GM18873 (cell line): ENCODE measurements at regions not wholly inside any gene's neighbourhood (a gene's known extent, or its start where the extent isn't known, plus 50 kb on each side); places are given as distances from the start of the nearest gene placed in this dataset.
"Not testable (repeated sequence)": the region's sequence is repeated elsewhere in the genome, so short reads cannot be mapped to it uniquely, and the experiment has no call there.

Source experiments
- ATAC-seq: cut with Tn5 transposase; IDR thresholded peaks from one replicate; pipeline ENCODE4 v1.9.1; 2021; ENCODE audit warnings: mild to moderate bottlenecking, moderate library complexity, moderate number of reproducible peaks; ENCODE audit not compliant: unreplicated experiment, low FRiP score

DNA sequence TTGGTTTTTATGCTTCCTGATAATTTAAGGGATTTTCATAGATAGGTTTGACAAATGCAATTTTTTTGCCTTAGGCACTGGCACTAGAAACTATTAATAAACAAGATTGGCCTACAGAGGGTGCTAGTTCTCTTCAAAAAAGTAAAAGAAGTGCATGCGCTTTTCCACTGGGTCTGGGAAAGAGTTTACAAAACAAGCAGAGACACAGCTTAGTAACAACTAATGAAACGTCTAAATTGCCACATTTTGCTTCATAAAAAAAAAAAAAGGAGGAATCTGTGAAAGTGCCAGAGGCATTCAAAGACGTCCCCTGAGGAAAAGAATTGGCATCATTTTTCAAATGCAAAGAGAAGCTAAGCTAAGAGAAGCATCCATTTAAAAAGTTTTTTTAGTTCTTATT, 58.3 kb upstream of the EEA1 start:
- no peak for ATAC-seq

- peak; percentile 88 for ATAC-seq
These were observed 58.9 kb upstream of the EEA1 start for GRCh38 chr12:92987846-92988621.

DNA sequence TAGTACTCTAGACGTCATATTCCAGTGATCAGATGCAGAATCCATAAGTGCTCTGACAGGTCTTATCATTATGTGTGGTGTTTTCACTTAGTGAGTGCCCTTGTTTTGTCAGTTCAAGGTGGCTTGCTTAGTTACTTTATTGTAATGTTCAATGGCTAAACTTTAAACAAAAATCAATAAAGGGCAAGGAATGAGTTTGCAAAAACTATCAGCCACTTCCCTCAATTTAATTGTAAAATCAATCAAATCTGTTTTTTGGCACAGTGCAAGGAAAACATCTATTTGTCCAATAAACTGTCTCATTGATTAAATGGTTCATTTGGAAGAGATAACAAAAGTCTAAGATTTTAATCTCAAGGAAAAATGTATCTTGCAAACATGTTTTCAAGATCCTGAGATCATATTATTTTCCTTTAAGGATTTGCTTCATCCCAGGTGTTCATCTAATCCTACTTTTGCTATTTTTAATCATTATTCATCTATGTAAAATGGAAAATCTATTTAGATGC, 59.6 kb upstream of the EEA1 start:
- ATAC-seq = no peak

GRCh38 chr12:92989715-92990484, 60.8 kb upstream of the EEA1 start:
- ATAC-seq = no peak

DNA sequence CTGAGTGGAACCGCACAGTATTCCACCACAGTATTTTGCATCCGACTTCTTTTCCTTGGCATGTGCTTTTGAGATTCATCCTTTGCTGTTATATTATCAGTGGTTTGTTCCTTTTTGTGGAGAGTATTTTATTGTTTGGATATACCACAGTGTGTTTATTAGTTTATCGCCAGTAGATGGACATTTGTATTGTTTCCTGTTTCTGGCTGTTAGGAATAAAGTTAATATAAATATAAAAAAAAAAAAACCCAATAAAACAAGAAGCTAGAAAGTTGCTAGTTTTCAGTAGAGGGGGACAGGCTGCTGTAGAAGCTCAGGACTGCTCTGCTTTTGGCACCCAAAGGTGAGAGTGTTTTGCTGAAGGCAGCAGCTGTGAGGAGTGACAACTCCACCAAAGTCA, 62.0 kb upstream of the EEA1 start:
- ATAC-seq = no peak

DNA sequence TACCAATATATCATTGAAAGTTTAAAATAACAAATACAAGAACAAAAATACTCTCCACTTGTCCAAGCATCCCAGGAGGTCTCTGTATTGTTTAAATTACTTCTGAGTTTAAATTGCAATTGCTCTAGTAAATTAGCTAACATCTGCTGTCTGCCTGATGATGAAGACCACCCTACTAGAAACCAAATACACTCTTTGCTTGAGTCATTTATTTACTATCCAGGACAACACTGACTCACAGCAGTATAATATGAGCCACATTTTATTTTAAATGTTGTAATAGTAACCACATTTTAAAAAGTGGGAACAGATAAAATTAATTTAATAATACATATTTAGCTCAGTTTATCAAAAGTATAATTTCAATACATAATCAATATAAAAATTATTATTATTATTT, 62.9 kb upstream of the EEA1 start:
- ATAC-seq = no peak

GRCh38 chr12:92993259-92993658, 64.2 kb upstream of the EEA1 start:
- ATAC-seq = no peak

DNA sequence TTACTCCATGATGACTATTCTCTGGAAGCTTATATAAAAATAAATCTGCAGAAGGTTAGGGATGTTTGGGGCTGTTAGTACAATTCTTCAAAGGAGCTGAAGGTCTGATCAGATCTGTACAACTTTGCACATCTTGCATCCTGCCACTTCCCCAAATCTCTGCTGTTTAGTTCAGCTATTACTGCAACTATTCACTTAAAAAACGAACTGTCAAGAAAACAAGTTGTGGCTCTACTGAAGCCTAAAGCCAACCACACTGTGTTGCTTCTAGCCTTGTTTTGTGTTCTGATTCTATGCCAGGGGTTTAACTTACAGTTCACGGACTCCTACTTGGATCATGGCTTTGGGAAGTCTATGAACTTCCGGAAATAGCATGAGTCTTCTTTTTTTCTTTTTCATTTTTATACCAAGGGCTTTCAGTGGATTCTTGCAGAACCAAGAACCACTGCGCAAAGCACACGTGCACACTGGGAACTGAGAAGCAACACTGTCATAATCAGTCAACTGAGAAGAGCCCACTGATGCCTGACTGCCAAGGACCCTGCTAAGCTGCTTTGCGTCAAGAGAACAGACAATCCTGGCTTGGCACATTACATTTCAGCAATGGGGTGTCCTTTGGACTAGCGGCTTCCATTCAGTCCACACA, 66.3 kb upstream of the EEA1 start:
- peak; percentile 68 for ATAC-seq

DNA sequence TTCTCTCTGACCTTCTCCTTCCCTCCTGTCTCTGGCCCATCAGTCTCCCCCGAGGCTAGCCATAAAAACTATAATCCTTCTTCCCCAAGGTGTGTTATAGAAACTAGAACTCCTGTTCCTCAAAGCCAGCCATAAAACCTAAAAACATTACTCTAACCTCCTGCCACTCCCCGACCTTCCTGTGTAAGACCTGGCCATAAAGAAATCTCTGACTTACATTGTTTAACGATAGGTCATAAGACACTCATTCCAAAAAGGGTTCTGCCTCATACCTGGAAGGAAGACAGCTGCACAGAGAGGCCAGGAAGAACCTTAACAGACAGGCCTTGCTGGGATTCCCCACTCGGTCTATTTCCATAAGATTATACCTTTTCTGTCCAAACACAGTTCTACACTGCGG, 70.9 kb upstream of the EEA1 start:
- ATAC-seq = no peak

DNA sequence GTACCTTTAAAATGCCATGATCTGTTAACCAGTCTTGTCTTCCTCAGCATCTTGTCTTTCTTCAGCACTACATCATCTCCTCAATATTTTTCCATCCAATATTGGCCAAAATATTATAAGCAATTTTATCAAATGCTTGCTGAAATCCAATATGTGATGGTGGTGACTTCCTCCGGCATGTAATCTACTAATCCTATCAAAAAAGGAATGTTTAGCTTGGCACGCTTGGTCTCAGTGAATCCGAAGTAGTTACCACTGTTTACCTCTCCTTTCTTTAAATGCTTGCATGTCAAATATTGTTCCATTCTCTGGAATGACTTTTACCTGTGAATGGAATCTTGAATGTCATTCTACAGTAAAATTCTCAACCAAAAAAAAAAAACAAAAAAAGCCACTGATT, 72.3 kb upstream of the EEA1 start:
- no peak for ATAC-seq

DNA sequence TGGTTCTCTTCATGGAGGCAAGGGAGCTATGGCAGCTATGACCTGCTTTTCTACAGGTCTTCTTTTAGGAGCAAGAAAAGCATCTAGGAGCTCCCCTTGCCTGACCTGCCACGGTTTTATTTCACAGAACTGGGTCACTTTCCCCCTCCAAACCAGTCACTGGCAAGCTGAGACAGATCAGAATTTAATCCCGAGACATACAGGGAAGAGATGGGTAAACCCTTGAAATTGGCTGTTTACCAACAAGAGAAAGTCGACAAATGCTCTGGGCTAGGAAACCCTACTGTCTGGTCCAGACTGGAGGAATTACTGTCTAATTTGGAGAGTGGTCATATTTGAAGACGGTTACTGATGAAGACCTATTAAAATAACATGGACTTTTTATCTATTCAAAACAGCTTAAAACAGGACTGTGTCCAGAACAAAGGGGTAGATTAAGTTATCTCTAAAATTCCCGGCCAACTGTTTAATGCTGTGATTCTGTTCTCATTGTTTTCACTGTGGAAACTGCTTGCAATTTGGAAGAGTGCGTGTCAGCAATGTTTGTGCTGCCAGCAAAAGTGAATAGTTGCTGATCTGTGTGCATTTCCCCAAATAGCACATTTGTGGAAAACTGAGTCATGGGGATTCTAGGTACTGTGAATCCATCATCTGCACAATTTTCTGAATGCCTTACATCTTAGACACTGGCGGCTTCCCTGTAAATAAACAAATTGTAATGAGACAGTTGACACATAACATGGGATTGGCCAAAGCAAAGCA, 73.4 kb upstream of the EEA1 start:
- no peak for ATAC-seq

GRCh38 chr12:93003531-93004239, 74.6 kb upstream of the EEA1 start:
- ATAC-seq = no peak

DNA sequence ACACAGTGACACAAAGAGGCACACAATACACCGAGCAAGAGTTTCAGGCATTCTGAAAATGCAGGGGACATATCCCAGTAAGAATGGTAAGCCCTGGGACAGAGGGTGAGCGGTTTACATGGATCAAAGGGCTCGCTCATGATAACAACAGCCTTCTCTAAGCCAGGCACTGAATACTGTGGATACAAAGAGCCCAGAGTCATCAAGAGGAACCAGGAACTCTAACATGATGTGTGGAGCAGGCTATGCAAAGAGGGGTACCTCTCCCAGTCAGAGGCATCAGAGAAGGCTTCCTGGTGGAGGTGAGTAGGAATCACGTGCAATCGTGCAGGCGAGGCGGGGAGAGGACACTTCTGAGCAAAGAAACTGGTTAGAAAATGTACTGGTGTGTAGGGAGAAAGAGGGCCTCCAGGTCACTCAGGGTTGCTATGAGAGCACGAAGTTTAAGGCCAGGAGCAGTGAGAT, 76.9 kb upstream of the EEA1 start:
- ATAC-seq = no peak

DNA sequence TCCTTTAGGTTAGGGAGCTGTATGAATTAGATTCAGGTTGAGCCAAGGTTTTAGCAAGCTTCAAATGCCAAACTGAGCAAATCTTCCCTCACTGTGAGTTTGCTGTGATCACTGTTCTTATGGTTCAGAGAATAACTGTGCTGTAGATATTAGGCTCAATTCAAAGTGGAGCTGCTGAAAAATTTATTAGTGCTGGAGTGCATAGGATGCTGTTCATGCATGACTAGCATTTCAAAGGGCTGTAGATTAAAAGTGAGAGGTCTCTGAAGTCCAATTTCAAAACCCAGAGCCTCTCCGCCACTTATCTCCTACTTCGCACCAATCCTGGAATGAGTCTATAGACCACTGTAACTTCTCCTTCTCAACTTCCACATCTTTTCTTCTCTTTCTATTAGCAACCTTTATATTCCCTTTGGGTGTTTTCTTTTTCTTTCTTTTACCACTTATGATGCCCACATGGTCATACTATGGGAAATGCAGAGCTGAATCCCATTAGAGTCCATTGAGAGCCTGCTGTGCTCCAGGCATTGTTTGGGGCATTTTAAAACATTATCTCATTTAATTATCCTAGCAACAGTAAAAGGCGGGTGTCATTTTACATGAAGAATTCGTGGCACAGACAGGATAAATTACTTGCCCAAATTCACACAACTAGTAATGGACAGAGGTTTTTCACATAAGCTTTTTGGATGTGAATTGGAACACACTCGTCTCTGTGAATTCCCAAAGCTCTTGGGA, 77.5 kb upstream of the EEA1 start:
- ATAC-seq = no peak

- no peak for ATAC-seq
These were observed 78.4 kb upstream of the EEA1 start for GRCh38 chr12:93007544-93007943.

- ATAC-seq = peak; percentile 71
These were observed 79.1 kb upstream of the EEA1 start for GRCh38 chr12:93008044-93008778.

DNA sequence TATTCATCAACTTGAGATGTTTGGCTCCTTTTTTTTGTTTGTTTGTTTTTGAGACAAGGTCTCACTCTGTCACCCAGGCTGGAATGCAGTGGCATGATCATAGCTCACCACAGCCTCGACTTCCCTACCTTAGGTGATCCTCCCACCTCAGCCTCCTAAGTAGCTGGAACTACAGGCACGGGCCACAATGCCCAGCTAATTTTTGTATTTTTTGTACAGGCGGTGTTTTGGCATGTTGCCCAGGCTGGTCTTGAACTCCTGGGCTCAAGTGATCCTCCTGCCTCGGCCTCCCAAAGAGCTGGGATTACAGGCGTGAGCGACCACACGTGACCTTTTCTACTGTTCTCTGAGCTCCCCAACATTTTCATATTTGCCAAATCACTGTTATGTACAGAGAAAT, 79.8 kb upstream of the EEA1 start:
- not testable (repeated sequence) for ATAC-seq

DNA sequence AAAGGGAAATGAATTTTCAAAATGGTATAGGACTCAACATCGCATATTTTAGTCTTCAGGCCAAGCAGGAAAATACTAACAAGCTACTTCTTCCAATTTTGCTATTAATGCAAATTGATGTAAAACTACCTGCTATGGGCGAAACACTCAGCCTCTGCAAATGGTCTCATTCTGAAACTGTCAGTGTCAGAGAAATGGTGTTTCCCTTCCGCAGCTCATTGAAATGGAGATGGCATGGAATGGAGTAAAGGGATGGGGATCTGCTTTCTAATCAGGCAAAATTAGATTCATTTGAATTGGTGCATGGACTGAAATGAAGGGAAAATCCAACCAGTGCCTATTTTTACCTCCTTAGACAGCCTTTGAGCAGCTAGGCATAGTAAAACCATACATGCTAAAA, 80.4 kb upstream of the EEA1 start:
- ATAC-seq = no peak

- ATAC-seq = no peak
These were observed 81.4 kb upstream of the EEA1 start for GRCh38 chr12:93010461-93010860.
